ENCODE measurements at regions not wholly inside any gene's neighbourhood (a gene's known extent, or its start where the extent isn't known, plus 50 kb on each side); places are given as distances from the start of the nearest gene placed in this dataset.

DNA sequence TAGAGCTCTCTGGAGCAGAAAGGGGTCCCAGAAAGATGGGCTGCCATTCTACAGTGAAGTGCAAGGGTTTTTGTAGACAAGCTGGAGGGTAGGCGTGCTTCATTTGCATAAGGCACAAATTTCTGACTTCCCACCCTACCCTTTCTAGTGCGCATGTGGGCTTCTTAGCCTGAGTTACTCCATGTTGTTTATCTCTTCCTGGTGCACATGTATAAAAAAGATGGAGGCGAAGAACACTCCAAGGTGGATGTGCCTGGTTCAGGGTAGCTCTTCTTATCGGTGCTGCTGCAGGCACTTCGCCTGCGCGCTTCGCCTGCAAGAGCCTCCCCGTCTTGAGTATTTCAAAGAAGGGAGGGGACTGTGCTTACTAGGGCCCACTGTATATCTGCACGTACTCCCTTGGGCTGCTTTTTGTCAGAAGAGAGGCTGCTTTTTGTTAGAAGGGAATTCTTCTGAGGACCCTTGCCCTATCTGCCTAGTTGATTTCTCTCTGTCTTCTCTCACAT lies 1047.3 kb upstream of the CNTN5 start (continued):
- TF ChIP-seq SNRNP70 (optimal IDR thresholded peaks at IDR 0.05; ENCODE audit: low read depth, low read length): no peak
- peak; percentile 85 for TF ChIP-seq MAFG (tag; conservative IDR thresholded peaks at IDR 0.05)
- TF ChIP-seq LCOR (CRISPR knock-in tag; IDR thresholded peaks at IDR 0.05): no peak
- TF ChIP-seq, protein P1, sequence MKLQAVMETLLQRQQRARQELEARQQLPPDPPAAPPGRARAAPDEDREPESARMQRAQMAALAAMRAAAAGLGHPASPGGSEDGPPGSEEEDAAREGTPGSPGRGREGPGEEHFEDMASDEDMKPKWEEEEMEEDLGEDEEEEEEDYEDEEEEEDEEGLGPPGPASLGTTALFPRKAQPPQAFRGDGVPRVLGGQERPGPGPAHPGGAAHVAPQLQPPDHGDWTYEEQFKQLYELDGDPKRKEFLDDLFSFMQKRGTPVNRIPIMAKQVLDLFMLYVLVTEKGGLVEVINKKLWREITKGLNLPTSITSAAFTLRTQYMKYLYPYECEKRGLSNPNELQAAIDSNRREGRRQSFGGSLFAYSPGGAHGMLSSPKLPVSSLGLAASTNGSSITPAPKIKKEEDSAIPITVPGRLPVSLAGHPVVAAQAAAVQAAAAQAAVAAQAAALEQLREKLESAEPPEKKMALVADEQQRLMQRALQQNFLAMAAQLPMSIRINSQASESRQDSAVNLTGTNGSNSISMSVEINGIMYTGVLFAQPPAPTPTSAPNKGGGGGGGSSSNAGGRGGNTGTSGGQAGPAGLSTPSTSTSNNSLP (IDR thresholded peaks at IDR 0.05; ENCODE audit: borderline replicate concordance, low read depth, low read length): 0 out of 2 replicates have a peak, but pooled peaks have one; percentile 56
- TF ChIP-seq ZNF140 (CRISPR knock-in tag; IDR thresholded peaks at IDR 0.05): peak; percentile 98
- no peak for TF ChIP-seq RBM14 (IDR thresholded peaks at IDR 0.05; ENCODE audit: borderline replicate concordance, insufficient read depth, low read depth, low read length)
- TF ChIP-seq TCF7L2 (IDR thresholded peaks at IDR 0.05; ENCODE audit: low read depth, low read length): no peak
- TF ChIP-seq, protein P2, sequence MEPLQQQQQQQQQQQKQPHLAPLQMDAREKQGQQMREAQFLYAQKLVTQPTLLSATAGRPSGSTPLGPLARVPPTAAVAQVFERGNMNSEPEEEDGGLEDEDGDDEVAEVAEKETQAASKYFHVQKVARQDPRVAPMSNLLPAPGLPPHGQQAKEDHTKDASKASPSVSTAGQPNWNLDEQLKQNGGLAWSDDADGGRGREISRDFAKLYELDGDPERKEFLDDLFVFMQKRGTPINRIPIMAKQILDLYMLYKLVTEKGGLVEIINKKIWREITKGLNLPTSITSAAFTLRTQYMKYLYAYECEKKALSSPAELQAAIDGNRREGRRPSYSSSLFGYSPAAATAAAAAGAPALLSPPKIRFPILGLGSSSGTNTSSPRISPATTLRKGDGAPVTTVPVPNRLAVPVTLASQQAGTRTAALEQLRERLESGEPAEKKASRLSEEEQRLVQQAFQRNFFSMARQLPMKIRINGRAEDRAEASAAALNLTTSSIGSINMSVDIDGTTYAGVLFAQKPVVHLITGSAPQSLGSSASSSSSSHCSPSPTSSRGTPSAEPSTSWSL (CRISPR knock-in tag; IDR thresholded peaks at IDR 0.05; ENCODE audit: borderline replicate concordance): peak; percentile 99
- peak; percentile 97 for TF ChIP-seq HDAC8 (tag; IDR thresholded peaks at IDR 0.05)
- TF ChIP-seq CHCHD3 (CRISPR knock-in tag; IDR thresholded peaks at IDR 0.05): 0 out of 2 replicates have a peak, but pooled peaks have one; percentile 89
- TF ChIP-seq ZNF232 (CRISPR knock-in tag; IDR thresholded peaks at IDR 0.05): no peak
- peak; percentile 98 for TF ChIP-seq GATAD2A (IDR thresholded peaks at IDR 0.05)
- TF ChIP-seq ASH1L (IDR thresholded peaks at IDR 0.05; ENCODE audit: borderline replicate concordance, low read depth, partially characterized antibody): no peak
- peak; percentile 63 for TF ChIP-seq TCF3 (CRISPR knock-in tag; IDR thresholded peaks at IDR 0.05)
- peak; percentile 100 for TF ChIP-seq DMBX1 (CRISPR knock-in tag; IDR thresholded peaks at IDR 0.05; ENCODE audit: borderline replicate concordance)
- TF ChIP-seq NFRKB (IDR thresholded peaks at IDR 0.05; ENCODE audit: low read depth): peak; percentile 82; the same call in 1 of the 2 replicates
- TF ChIP-seq, protein P3, sequence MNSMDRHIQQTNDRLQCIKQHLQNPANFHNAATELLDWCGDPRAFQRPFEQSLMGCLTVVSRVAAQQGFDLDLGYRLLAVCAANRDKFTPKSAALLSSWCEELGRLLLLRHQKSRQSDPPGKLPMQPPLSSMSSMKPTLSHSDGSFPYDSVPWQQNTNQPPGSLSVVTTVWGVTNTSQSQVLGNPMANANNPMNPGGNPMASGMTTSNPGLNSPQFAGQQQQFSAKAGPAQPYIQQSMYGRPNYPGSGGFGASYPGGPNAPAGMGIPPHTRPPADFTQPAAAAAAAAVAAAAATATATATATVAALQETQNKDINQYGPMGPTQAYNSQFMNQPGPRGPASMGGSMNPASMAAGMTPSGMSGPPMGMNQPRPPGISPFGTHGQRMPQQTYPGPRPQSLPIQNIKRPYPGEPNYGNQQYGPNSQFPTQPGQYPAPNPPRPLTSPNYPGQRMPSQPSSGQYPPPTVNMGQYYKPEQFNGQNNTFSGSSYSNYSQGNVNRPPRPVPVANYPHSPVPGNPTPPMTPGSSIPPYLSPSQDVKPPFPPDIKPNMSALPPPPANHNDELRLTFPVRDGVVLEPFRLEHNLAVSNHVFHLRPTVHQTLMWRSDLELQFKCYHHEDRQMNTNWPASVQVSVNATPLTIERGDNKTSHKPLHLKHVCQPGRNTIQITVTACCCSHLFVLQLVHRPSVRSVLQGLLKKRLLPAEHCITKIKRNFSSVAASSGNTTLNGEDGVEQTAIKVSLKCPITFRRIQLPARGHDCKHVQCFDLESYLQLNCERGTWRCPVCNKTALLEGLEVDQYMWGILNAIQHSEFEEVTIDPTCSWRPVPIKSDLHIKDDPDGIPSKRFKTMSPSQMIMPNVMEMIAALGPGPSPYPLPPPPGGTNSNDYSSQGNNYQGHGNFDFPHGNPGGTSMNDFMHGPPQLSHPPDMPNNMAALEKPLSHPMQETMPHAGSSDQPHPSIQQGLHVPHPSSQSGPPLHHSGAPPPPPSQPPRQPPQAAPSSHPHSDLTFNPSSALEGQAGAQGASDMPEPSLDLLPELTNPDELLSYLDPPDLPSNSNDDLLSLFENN (IDR thresholded peaks at IDR 0.05; ENCODE audit: low read depth in 2 of 2, low read length in 2 of 2): no peak
- TF ChIP-seq FOXP1 (CRISPR knock-in tag; IDR thresholded peaks at IDR 0.05): no peak
- TF ChIP-seq HMGN3 (IDR thresholded peaks at IDR 0.05; ENCODE audit: borderline replicate concordance, extremely low read depth, insufficient read length, low read depth, low read length): no peak
- TF ChIP-seq, protein P4, sequence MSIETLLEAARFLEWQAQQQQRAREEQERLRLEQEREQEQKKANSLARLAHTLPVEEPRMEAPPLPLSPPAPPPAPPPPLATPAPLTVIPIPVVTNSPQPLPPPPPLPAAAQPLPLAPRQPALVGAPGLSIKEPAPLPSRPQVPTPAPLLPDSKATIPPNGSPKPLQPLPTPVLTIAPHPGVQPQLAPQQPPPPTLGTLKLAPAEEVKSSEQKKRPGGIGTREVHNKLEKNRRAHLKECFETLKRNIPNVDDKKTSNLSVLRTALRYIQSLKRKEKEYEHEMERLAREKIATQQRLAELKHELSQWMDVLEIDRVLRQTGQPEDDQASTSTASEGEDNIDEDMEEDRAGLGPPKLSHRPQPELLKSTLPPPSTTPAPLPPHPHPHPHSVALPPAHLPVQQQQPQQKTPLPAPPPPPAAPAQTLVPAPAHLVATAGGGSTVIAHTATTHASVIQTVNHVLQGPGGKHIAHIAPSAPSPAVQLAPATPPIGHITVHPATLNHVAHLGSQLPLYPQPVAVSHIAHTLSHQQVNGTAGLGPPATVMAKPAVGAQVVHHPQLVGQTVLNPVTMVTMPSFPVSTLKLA (conservative IDR thresholded peaks at IDR 0.05): peak; percentile 40 to 52; a peak in 1 of 4 replicates
- peak; percentile 99 for TF ChIP-seq KLF6 (CRISPR knock-in tag; IDR thresholded peaks at IDR 0.05; ENCODE audit: borderline replicate concordance)

Measured in K562 (cell line).